Calu3 (cell line): ENCODE measurements at regions not wholly inside any gene's neighbourhood (a gene's known extent, or its start where the extent isn't known, plus 50 kb on each side); places are given as distances from the start of the nearest gene placed in this dataset.
A peak's percentile ranks its signal among the peaks of the same experiment; 100 is the strongest.

Experiments used
- BruUV-seq: library from RNA; stranded (reverse); fragments of 400-500 nt; replicated peaks from 2 replicates; lab custom pipeline; 2021; lab: Mats Ljungman, UMichigan
- CTCF ChIA-PET: fragments of 300-600 bp; sonication (Branson Sonifier 250); formaldehyde crosslinking; loops from one replicate; lab custom pipeline; 2022; ENCODE audit warnings: antibody characterized with exemption; lab: Charles Lee
- DNase-seq: peaks from one replicate; pipeline ENCODE4 v3.0.0; 2022
- H3K27ac Mint-ChIP-seq: one replicate; pipeline ENCODE4 v1.8.0; 2022; ENCODE audit warnings: mixed read lengths; ENCODE audit not compliant: unreplicated experiment
- H3K27me3 Mint-ChIP-seq: one replicate; pipeline ENCODE4 v1.8.0; 2022; ENCODE audit warnings: mixed read lengths; ENCODE audit not compliant: unreplicated experiment
- H3K36me3 Mint-ChIP-seq: one replicate; pipeline ENCODE4 v1.8.0; 2022; ENCODE audit warnings: mild to moderate bottlenecking, moderate library complexity, mixed read lengths; ENCODE audit not compliant: insufficient read depth, unreplicated experiment
- H3K4me1 Mint-ChIP-seq: one replicate; pipeline ENCODE4 v1.8.0; 2022; ENCODE audit warnings: mild to moderate bottlenecking, low read depth, mixed read lengths; ENCODE audit not compliant: unreplicated experiment
- H3K4me3 Mint-ChIP-seq: one replicate; pipeline ENCODE4 v1.8.0; 2022; ENCODE audit warnings: mild to moderate bottlenecking, low read depth, moderate library complexity, mixed read lengths; ENCODE audit not compliant: unreplicated experiment
- H3K9me3 Mint-ChIP-seq: one replicate; pipeline ENCODE4 v1.8.0; 2022; ENCODE audit warnings: low read depth, mixed read lengths; ENCODE audit not compliant: unreplicated experiment
- CTCF ChIP-seq: fragments of 200-600 bp; IDR thresholded peaks from one replicate; pipeline ENCODE4 v1.8.0; 2022; ENCODE audit warnings: antibody characterized with exemption; ENCODE audit not compliant: unreplicated experiment
- intact Hi-C: fragments of 100-400 bp; cut with micrococcal nuclease; formaldehyde crosslinking; loops from one replicate; pipeline ENCODE4 v1.10.0; 2022; ENCODE audit not compliant: unreplicated experiment

GRCh38 chr20:6979621-6980020 is 212.1 kb downstream of the BMP2 start:
- Mint-ChIP-seq H3K9me3 (peaks cover 2% of the 10 kb centered on the region), H3K36me3 (no peaks in the 10 kb centered on the region), H3K27me3 (no peaks in the 10 kb centered on the region), H3K4me3 (no peak overlapping the region), H3K27ac (no peak overlapping the region), H3K4me1 (no peaks in the 10 kb centered on the region)
- no peak for DNase-seq
- TF ChIP-seq CTCF = no peak
- no TSS peak for BruUV-seq
- intact Hi-C loops = no loop called here
- CTCF ChIA-PET = no interaction called here

GRCh38 chr20:6993011-6993410 is 225.5 kb downstream of the BMP2 start:
- intact Hi-C loops = loop anchor here (1.0 kb wide), 1 partner anchor 101 kb away; no protein-coding TSS in a partner anchor
- peaks cover 7% of the 10 kb centered on the region for H3K36me3 Mint-ChIP-seq
- H3K27me3 Mint-ChIP-seq = no peaks in the 10 kb centered on the region
- peak; percentile 17 for DNase-seq
- no peak overlapping the region for H3K4me3 Mint-ChIP-seq
- H3K9me3 Mint-ChIP-seq = peaks cover 8% of the 10 kb centered on the region
- BruUV-seq = no TSS peak
- CTCF ChIA-PET = no interaction called here
- H3K4me1 Mint-ChIP-seq = peaks cover 35% of the 10 kb centered on the region
- TF ChIP-seq CTCF = no peak
- peak overlapping the region; percentile 93 for H3K27ac Mint-ChIP-seq

GRCh38 chr20:6993511-6993910 is 226.0 kb downstream of the BMP2 start:
- intact Hi-C loops = loop anchor here (1.0 kb wide), 1 partner anchor 101 kb away; no protein-coding TSS in a partner anchor
- Mint-ChIP-seq H3K9me3 (peaks cover 8% of the 10 kb centered on the region), H3K27me3 (no peaks in the 10 kb centered on the region), H3K4me3 (no peak overlapping the region), H3K36me3 (peaks cover 7% of the 10 kb centered on the region), H3K27ac (peak overlapping the region; percentile 93), H3K4me1 (peaks cover 35% of the 10 kb centered on the region)
- CTCF ChIA-PET = no interaction called here
- no TSS peak for BruUV-seq
- no peak for DNase-seq
- no peak for TF ChIP-seq CTCF

- no TSS peak for BruUV-seq
- peaks cover 35% of the 10 kb centered on the region for H3K4me1 Mint-ChIP-seq
- intact Hi-C loops = loop anchor here (2.0 kb wide), 1 partner anchor 96 kb away; no protein-coding TSS in a partner anchor
- H3K36me3 Mint-ChIP-seq = peaks cover 7% of the 10 kb centered on the region
- peaks cover 8% of the 10 kb centered on the region for H3K9me3 Mint-ChIP-seq
- TF ChIP-seq CTCF = no peak
- peak overlapping the region; percentile 8 for H3K4me3 Mint-ChIP-seq
- peak overlapping the region; percentile 93 for H3K27ac Mint-ChIP-seq
- CTCF ChIA-PET = no interaction called here
- no peaks in the 10 kb centered on the region for H3K27me3 Mint-ChIP-seq
- peak; percentile 25 for DNase-seq
Measured at GRCh38 chr20:6994452-6994851, 227.0 kb downstream of the BMP2 start.
